PFSK-1 (cell line): ENCODE measurements at regions not wholly inside any gene's neighbourhood (a gene's known extent, or its start where the extent isn't known, plus 50 kb on each side); places are given as distances from the start of the nearest gene placed in this dataset.

Experiments used
- FOXP2 ChIP-seq: optimal IDR thresholded peaks from 2 replicates; pipeline ENCODE3; 2011; ENCODE audit warnings: borderline replicate concordance, control low read depth, inconsistent platforms; ENCODE audit not compliant: insufficient read depth; ENCODE audit errors: extremely low read length, extremely low read depth
- POLR2AphosphoS5 ChIP-seq: IDR thresholded peaks from 2 replicates; pipeline ENCODE4 v1.6.1; 2012; ENCODE audit warnings: low read depth, mild to moderate bottlenecking, control low read depth, low read length, moderate library complexity
- SIN3A ChIP-seq: IDR thresholded peaks from 2 replicates; pipeline ENCODE4 v1.6.1; 2012; ENCODE audit warnings: mild to moderate bottlenecking, low read length, moderate library complexity, borderline replicate concordance; ENCODE audit not compliant: insufficient read depth
- TAF1 ChIP-seq: IDR thresholded peaks from 2 replicates; pipeline ENCODE4 v1.6.1; 2012; ENCODE audit warnings: low read length, control low read depth, borderline replicate concordance; ENCODE audit not compliant: insufficient read depth
- TF ChIP-seq, protein P1 (sequence below), 2 experiments: IDR thresholded peaks; 2 replicates each; pipeline versions ENCODE4 v1.6.1 to v1.8.0; 2011 to 2012; ENCODE audit warnings: low read depth in 2 of 2, low read length in 2 of 2, control low read depth in 1 of 2, inconsistent platforms in 1 of 2, mild to moderate bottlenecking in 1 of 2, moderate library complexity in 1 of 2; ENCODE audit not compliant: insufficient read depth in 1 of 2

DNA sequence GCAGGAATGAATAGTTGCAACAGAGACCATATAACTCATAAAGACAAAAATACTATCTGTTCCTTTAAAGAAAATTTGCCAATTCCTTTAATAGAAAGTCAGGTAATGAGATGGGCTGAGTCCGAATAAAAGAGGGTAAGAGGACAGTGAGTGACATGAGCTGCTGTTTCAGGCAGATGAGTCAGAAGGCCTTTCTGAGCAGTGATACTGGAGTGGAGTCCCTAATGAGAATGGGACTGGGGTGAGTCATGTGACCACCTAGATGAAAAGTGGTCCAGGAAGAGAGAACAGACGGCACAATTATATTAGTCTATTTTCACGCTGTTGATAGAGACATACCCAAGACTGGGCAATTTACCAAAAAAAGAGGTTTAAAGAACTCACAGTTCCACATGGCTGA is 393.7 kb downstream of the BCL11B start:
- no peak for TF ChIP-seq POLR2AphosphoS5
- TF ChIP-seq TAF1 = no peak
- TF ChIP-seq, protein P1, sequence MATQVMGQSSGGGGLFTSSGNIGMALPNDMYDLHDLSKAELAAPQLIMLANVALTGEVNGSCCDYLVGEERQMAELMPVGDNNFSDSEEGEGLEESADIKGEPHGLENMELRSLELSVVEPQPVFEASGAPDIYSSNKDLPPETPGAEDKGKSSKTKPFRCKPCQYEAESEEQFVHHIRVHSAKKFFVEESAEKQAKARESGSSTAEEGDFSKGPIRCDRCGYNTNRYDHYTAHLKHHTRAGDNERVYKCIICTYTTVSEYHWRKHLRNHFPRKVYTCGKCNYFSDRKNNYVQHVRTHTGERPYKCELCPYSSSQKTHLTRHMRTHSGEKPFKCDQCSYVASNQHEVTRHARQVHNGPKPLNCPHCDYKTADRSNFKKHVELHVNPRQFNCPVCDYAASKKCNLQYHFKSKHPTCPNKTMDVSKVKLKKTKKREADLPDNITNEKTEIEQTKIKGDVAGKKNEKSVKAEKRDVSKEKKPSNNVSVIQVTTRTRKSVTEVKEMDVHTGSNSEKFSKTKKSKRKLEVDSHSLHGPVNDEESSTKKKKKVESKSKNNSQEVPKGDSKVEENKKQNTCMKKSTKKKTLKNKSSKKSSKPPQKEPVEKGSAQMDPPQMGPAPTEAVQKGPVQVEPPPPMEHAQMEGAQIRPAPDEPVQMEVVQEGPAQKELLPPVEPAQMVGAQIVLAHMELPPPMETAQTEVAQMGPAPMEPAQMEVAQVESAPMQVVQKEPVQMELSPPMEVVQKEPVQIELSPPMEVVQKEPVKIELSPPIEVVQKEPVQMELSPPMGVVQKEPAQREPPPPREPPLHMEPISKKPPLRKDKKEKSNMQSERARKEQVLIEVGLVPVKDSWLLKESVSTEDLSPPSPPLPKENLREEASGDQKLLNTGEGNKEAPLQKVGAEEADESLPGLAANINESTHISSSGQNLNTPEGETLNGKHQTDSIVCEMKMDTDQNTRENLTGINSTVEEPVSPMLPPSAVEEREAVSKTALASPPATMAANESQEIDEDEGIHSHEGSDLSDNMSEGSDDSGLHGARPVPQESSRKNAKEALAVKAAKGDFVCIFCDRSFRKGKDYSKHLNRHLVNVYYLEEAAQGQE (IDR thresholded peaks at IDR 0.05; ENCODE audit: insufficient read depth in 1 of 2, low read depth in 2 of 2, low read length in 2 of 2) = no peak
- no peak for TF ChIP-seq SIN3A
- TF ChIP-seq FOXP2 = no peak

DNA sequence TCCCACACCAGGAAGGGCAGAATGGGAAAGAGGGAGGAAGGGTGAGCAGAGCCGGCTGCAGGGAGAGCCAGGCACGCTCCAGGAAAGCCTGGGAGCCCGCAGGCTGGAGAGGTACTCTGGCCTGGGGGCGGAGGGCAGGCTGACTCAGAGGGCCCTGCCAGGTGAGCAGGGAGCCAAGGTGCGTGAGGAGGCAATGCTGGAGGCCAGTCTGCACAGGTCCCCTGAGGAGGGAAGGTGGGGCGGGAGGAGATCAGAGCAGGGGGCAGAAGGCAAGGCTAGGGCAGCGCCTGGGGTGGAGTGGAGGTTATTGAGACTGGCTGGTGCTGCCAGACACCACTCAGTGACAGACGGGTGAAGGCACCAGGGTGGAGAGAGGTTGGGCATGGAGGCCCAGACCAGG is 385.0 kb downstream of the BCL11B start:
- TF ChIP-seq POLR2AphosphoS5 (no peak), FOXP2 (no peak), TAF1 (no peak), SIN3A (no peak)
- TF ChIP-seq, protein P1 (IDR thresholded peaks at IDR 0.05; ENCODE audit: insufficient read depth in 1 of 2, low read depth in 2 of 2, low read length in 2 of 2) = no peak

DNA sequence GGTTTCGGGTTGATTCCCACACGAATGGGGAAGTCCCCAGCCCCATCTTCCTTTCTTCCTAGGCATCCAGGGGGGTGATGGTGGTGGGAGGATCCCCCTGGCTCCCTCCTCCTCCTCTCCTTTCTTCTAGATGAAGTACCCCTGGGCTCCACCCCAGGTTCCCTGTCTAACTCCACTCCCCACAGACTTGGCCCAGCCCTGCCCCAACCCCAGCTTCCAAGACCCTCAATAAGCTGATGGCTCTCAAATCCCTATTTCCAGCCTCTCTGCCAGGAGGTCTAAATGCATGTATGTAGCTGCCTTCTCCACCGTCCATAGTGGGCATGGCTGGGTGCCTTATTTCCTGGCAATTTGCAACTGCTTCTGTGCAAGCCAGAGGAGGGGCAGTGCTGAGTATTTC is 383.7 kb downstream of the BCL11B start:
- TF ChIP-seq SIN3A (no peak), POLR2AphosphoS5 (no peak), FOXP2 (no peak), TAF1 (no peak)
- TF ChIP-seq, protein P1 (IDR thresholded peaks at IDR 0.05; ENCODE audit: insufficient read depth in 1 of 2, low read depth in 2 of 2, low read length in 2 of 2) = no peak

DNA sequence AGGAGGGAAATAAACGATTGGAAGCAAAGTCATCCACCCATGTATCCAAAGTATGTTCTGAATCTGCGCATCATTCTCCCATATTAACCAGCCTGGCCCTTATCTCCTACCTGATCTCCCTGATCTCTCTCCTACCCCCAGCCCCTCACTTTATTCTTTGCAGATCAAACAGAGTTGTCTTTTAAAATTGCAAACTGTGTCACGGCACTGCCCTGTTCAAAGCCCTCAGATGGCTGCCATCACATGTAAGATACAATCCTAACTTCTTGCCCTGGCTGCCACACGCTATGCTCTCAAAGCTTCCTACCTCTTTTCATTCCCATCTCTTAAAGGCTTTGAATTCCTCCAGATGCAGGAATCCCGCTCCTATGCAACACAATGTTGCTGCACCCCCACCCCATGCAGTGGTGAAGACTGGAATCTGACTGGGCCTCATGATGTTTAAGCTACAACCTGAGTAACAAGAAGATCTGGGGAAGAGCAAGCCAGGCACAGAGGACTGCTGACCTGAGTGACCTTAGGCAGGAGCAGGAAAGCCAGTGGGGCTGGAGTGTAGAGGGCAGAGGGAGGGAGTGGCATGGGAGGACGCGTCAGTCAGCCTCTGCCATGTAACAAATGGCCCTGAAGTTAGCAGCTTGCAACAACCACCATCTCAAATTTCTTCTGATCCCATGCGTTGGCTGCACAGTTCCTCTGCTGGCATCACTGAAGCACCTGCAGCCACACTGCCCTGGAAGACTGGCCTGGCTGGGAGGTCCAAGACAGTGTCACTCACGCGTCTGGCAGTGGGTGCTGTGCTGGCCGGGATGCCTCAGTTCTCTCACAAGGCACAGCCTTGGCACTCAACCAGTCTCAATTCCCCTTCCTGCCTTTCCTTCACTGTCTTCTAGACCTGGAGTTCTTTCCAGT is 382.8 kb downstream of the BCL11B start:
- TF ChIP-seq, protein P1 (IDR thresholded peaks at IDR 0.05; ENCODE audit: insufficient read depth in 1 of 2, low read depth in 2 of 2, low read length in 2 of 2) = no peak
- TF ChIP-seq TAF1 (no peak), POLR2AphosphoS5 (no peak), FOXP2 (no peak), SIN3A (no peak)
